HG03432 (cell line): ENCODE measurements at regions not wholly inside any gene's neighbourhood (a gene's known extent, or its start where the extent isn't known, plus 50 kb on each side); places are given as distances from the start of the nearest gene placed in this dataset.

Experiments used
- ATAC-seq: cut with Tn5 transposase; IDR thresholded peaks from one replicate; pipeline ENCODE4 v1.9.1; 2021; ENCODE audit warnings: mild to moderate bottlenecking, moderate library complexity; ENCODE audit not compliant: unreplicated experiment

GRCh38 chr12:77724367-77724957, 106.2 kb upstream of the NAV3 start:
- ATAC-seq: peak; percentile 77

GRCh38 chr12:77723308-77723707, 107.4 kb upstream of the NAV3 start:
- ATAC-seq: no peak

GRCh38 chr12:77722536-77722935, 108.2 kb upstream of the NAV3 start:
- ATAC-seq: no peak

- no peak for ATAC-seq
These were observed 110.4 kb upstream of the NAV3 start for GRCh38 chr12:77720258-77720657.

GRCh38 chr12:77710209-77710608, 120.5 kb upstream of the NAV3 start:
- ATAC-seq: no peak

- ATAC-seq: no peak
These were observed 133.6 kb upstream of the NAV3 start for GRCh38 chr12:77697126-77697525.

GRCh38 chr12:77696183-77696582, 134.5 kb upstream of the NAV3 start:
- no peak for ATAC-seq

GRCh38 chr12:77689510-77690086, 141.1 kb upstream of the NAV3 start:
- no peak for ATAC-seq

- no peak for ATAC-seq
These were observed 143.4 kb upstream of the NAV3 start for GRCh38 chr12:77687321-77687720.

GRCh38 chr12:77686760-77687159, 143.9 kb upstream of the NAV3 start:
- ATAC-seq: no peak

- no peak for ATAC-seq
These were observed 144.8 kb upstream of the NAV3 start for GRCh38 chr12:77685901-77686300.

GRCh38 chr12:77685112-77685511, 145.6 kb upstream of the NAV3 start:
- peak; percentile 81 for ATAC-seq

GRCh38 chr12:77682488-77682887, 148.2 kb upstream of the NAV3 start:
- ATAC-seq: no peak

GRCh38 chr12:77681726-77682125, 149.0 kb upstream of the NAV3 start:
- no peak for ATAC-seq

GRCh38 chr12:77679686-77680085, 151.0 kb upstream of the NAV3 start:
- ATAC-seq: no peak

- ATAC-seq: no peak
These were observed 152.1 kb upstream of the NAV3 start for GRCh38 chr12:77678621-77679020.

GRCh38 chr12:77667101-77667500, 163.6 kb upstream of the NAV3 start:
- ATAC-seq: no peak

- no peak for ATAC-seq
These were observed 182.0 kb upstream of the NAV3 start for GRCh38 chr12:77648716-77649115.

- peak; percentile 81 for ATAC-seq
These were observed 184.6 kb upstream of the NAV3 start for GRCh38 chr12:77645966-77646598.

GRCh38 chr12:77644915-77645605, 185.6 kb upstream of the NAV3 start:
- no peak for ATAC-seq

GRCh38 chr12:77642246-77642645, 188.4 kb upstream of the NAV3 start:
- ATAC-seq: no peak

- no peak for ATAC-seq
These were observed 190.3 kb upstream of the NAV3 start for GRCh38 chr12:77640356-77640755.
